Endothelial cell of umbilical vein (primary cell): ENCODE measurements at regions not wholly inside any gene's neighbourhood (a gene's known extent, or its start where the extent isn't known, plus 50 kb on each side); places are given as distances from the start of the nearest gene placed in this dataset.

Source experiments
- EZH2 ChIP-seq: IDR thresholded peaks from 2 replicates; pipeline ENCODE4 v1.6.1; 2012; ENCODE audit warnings: borderline replicate concordance, low read depth, mild to moderate bottlenecking, moderate library complexity, low read length, inconsistent platforms; ENCODE audit not compliant: severe bottlenecking
- JUN ChIP-seq: IDR thresholded peaks from 2 replicates; pipeline ENCODE4 v1.6.1; 2011; ENCODE audit warnings: borderline replicate concordance, low read depth; ENCODE audit not compliant: insufficient read length, insufficient read depth
- POLR2A ChIP-seq: IDR thresholded peaks from 2 replicates; pipeline ENCODE4 v1.6.1; 2012; ENCODE audit warnings: low read depth, mild to moderate bottlenecking, control low read depth, low read length
- POLR2AphosphoS5 ChIP-seq: IDR thresholded peaks from 2 replicates; pipeline ENCODE4 v1.6.1; 2012; ENCODE audit warnings: low read depth, mild to moderate bottlenecking, control low read depth, low read length, moderate library complexity; ENCODE audit not compliant: insufficient read depth
- TF ChIP-seq, protein P1 (sequence below), 2 donors: IDR thresholded peaks; 1 replicate in 1 of 2; 2 replicates in 1 of 2; pipeline ENCODE4 v1.5.1; 2011; ENCODE audit warnings: low read length in 2 of 2, mild to moderate bottlenecking in 2 of 2, moderate library complexity in 2 of 2, control low read depth in 1 of 2, inconsistent platforms in 1 of 2, low read depth in 1 of 2; ENCODE audit not compliant: insufficient read depth in 1 of 2; ENCODE audit errors: extremely low read depth in 1 of 2

DNA sequence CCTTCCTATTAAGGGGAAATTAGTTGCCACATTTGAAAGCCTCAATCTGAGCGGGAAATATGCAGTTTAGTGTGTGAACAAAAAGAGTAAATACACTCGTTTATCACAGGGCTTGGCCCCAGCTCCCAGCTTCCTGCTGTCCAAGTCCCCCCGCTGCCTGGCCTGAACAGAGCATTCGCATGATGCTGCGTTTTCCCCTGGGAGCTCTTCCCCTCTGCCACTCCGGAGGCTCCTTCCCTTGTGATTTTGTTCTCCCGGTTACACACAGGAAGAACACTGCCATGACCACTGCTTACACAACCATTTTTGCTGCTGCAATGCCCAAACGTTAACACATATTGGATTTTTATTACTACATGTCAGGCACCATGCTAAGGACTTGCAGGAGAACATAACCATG, 120.7 kb upstream of the ADARB2 start:
- TF ChIP-seq JUN (no peak), POLR2A (no peak), POLR2AphosphoS5 (no peak), EZH2 (no peak)
- TF ChIP-seq, protein P1, sequence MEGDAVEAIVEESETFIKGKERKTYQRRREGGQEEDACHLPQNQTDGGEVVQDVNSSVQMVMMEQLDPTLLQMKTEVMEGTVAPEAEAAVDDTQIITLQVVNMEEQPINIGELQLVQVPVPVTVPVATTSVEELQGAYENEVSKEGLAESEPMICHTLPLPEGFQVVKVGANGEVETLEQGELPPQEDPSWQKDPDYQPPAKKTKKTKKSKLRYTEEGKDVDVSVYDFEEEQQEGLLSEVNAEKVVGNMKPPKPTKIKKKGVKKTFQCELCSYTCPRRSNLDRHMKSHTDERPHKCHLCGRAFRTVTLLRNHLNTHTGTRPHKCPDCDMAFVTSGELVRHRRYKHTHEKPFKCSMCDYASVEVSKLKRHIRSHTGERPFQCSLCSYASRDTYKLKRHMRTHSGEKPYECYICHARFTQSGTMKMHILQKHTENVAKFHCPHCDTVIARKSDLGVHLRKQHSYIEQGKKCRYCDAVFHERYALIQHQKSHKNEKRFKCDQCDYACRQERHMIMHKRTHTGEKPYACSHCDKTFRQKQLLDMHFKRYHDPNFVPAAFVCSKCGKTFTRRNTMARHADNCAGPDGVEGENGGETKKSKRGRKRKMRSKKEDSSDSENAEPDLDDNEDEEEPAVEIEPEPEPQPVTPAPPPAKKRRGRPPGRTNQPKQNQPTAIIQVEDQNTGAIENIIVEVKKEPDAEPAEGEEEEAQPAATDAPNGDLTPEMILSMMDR (IDR thresholded peaks at IDR 0.05; ENCODE audit: extremely low read depth in 1 of 2, insufficient read depth in 1 of 2, low read depth in 1 of 2, low read length in 2 of 2), result no peak
